ENCODE measurements at regions not wholly inside any gene's neighbourhood (a gene's known extent, or its start where the extent isn't known, plus 50 kb on each side); places are given as distances from the start of the nearest gene placed in this dataset.

GRCh38 chr7:110573862-110574528 is 516.9 kb upstream of the LRRN3 start:
- TF ChIP-seq GABPA (IDR thresholded peaks at IDR 0.05 in 1 of 2, conservative IDR thresholded peaks at IDR 0.05 in 1 of 2) (no peak), RXRA (IDR thresholded peaks at IDR 0.05) (no peak), REST (IDR thresholded peaks at IDR 0.05) (no peak), RAD21 (IDR thresholded peaks at IDR 0.05) (no peak), FOXA2 (IDR thresholded peaks at IDR 0.05) (no peak), NR2F2 (IDR thresholded peaks at IDR 0.05) (no peak), HNF4A (conservative IDR thresholded peaks at IDR 0.05) (no peak), JUND (IDR thresholded peaks at IDR 0.05) (no peak), MAX (IDR thresholded peaks at IDR 0.05) (no peak), HNF4G (IDR thresholded peaks at IDR 0.05) (no peak), TAF1 (conservative IDR thresholded peaks at IDR 0.05) (no peak), FOXA1 (IDR thresholded peaks at IDR 0.05) (no peak), YY1 (IDR thresholded peaks at IDR 0.05) (no peak), SP1 (IDR thresholded peaks at IDR 0.05) (no peak)
- WGBS = 85% methylated on average over 6 of the region's 6 CpGs
- H3K27ac ChIP-seq (ENCODE audit: low read depth in 1 of 2, low read length in 2 of 2) = no peak overlapping the region
- no peak for DNase-seq (ENCODE audit: low spot score)
- H3K27me3 ChIP-seq (ENCODE audit: control insufficient read depth in 4 of 4, insufficient read depth in 4 of 4, low read length in 3 of 4) = no peaks in the 10 kb centered on the region
- no peak overlapping the region for H3K9ac ChIP-seq (ENCODE audit: low read depth in 1 of 2, low read length in 2 of 2)
- H3K9me3 ChIP-seq (ENCODE audit: control insufficient read depth in 4 of 4, low read length in 3 of 4) = no peaks in the 10 kb centered on the region
- H3K36me3 ChIP-seq (ENCODE audit: control insufficient read depth in 4 of 4, insufficient read depth in 3 of 4, low read depth in 1 of 4, low read length in 3 of 4) = no peaks in the 10 kb centered on the region
- no peak overlapping the region for H3K4me3 ChIP-seq (ENCODE audit: low read depth in 1 of 3, low read length in 3 of 3)
- no peaks in the 10 kb centered on the region for H3K4me1 ChIP-seq (ENCODE audit: control insufficient read depth in 4 of 4, insufficient read depth in 4 of 4, low read length in 3 of 4)

GRCh38 chr7:110587294-110587693 is 503.6 kb upstream of the LRRN3 start:
- TF ChIP-seq HNF4A (conservative IDR thresholded peaks at IDR 0.05) = no peak
- TF ChIP-seq GABPA (IDR thresholded peaks at IDR 0.05 in 1 of 2, conservative IDR thresholded peaks at IDR 0.05 in 1 of 2) = no peak
- no peak for TF ChIP-seq REST (IDR thresholded peaks at IDR 0.05)
- TF ChIP-seq CTCF (IDR thresholded peaks at IDR 0.05; ENCODE audit: low read depth, low read length, missing input control) = no peak
- no peak for TF ChIP-seq ATF3 (IDR thresholded peaks at IDR 0.05)
- TF ChIP-seq RXRA (IDR thresholded peaks at IDR 0.05) = no peak
- no peak for TF ChIP-seq TAF1 (conservative IDR thresholded peaks at IDR 0.05)
- no peak for TF ChIP-seq ZBTB33 (IDR thresholded peaks at IDR 0.05)
- TF ChIP-seq EGR1 (IDR thresholded peaks at IDR 0.05; ENCODE audit: low read depth in 2 of 2) = no peak
- TF ChIP-seq NR2F2 (IDR thresholded peaks at IDR 0.05) = no peak
- no peak for TF ChIP-seq JUND (IDR thresholded peaks at IDR 0.05)
- no peak for TF ChIP-seq HNF4G (IDR thresholded peaks at IDR 0.05)
- TF ChIP-seq MAX (IDR thresholded peaks at IDR 0.05) = no peak
- no peak for TF ChIP-seq RAD21 (IDR thresholded peaks at IDR 0.05)
- TF ChIP-seq FOXA2 (IDR thresholded peaks at IDR 0.05) = no peak
- TF ChIP-seq FOXA1 (IDR thresholded peaks at IDR 0.05) = no peak
- TF ChIP-seq SP1 (IDR thresholded peaks at IDR 0.05) = no peak
- no peak for TF ChIP-seq YY1 (IDR thresholded peaks at IDR 0.05)
- no peaks in the 10 kb centered on the region for H3K27me3 ChIP-seq (ENCODE audit: control insufficient read depth in 4 of 4, insufficient read depth in 4 of 4, low read length in 3 of 4)
- no peaks in the 10 kb centered on the region for H3K4me1 ChIP-seq (ENCODE audit: control insufficient read depth in 4 of 4, insufficient read depth in 4 of 4, low read length in 3 of 4)
- H3K9me3 ChIP-seq (ENCODE audit: control insufficient read depth in 4 of 4, low read length in 3 of 4) = no peaks in the 10 kb centered on the region
- no peak overlapping the region for H3K27ac ChIP-seq (ENCODE audit: low read depth in 1 of 2, low read length in 2 of 2)
- DNase-seq (ENCODE audit: low spot score) = no peak
- H3K4me3 ChIP-seq (ENCODE audit: low read depth in 1 of 3, low read length in 3 of 3) = no peak overlapping the region
- H3K9ac ChIP-seq (ENCODE audit: low read depth in 1 of 2, low read length in 2 of 2) = no peak overlapping the region
- no peaks in the 10 kb centered on the region for H3K36me3 ChIP-seq (ENCODE audit: control insufficient read depth in 4 of 4, insufficient read depth in 3 of 4, low read depth in 1 of 4, low read length in 3 of 4)

All from liver (tissue), 8 donors.